ENCODE measurements at regions not wholly inside any gene's neighbourhood (a gene's known extent, or its start where the extent isn't known, plus 50 kb on each side); places are given as distances from the start of the nearest gene placed in this dataset.

GRCh38 chr6:91149246-91149955 is 562.5 kb upstream of the MAP3K7 start:
- TF ChIP-seq CTCF (IDR thresholded peaks at IDR 0.05): no peak
- H3K27me3 ChIP-seq (ENCODE audit: low read depth): no peaks in the 10 kb centered on the region
- intact Hi-C loops (cut with DNase I): no loop called here
- ATAC-seq (no peak), DNase-seq (no peak)
- no peaks in the 10 kb centered on the region for H3K36me3 ChIP-seq
- H3K27ac ChIP-seq: no peak overlapping the region
- H3K9me3 ChIP-seq: no peaks in the 10 kb centered on the region
- no peaks in the 10 kb centered on the region for H3K4me1 ChIP-seq
- no peak overlapping the region for H3K4me3 ChIP-seq

- DNase-seq: no peak
- Histone ChIP-seq H3K27me3 (ENCODE audit: low read depth) (no peaks in the 10 kb centered on the region), H3K4me3 (no peak overlapping the region), H3K4me1 (no peaks in the 10 kb centered on the region), H3K36me3 (no peaks in the 10 kb centered on the region), H3K27ac (no peak overlapping the region), H3K9me3 (no peaks in the 10 kb centered on the region)
- intact Hi-C loops (cut with DNase I): no loop called here
- ATAC-seq: no peak
- no peak for TF ChIP-seq CTCF (IDR thresholded peaks at IDR 0.05)
Measured at GRCh38 chr6:91144126-91144525, 557.3 kb upstream of the MAP3K7 start.

- H3K27ac ChIP-seq: no peak overlapping the region
- no peaks in the 10 kb centered on the region for H3K9me3 ChIP-seq
- intact Hi-C loops (cut with DNase I): no loop called here
- H3K27me3 ChIP-seq (ENCODE audit: low read depth): no peaks in the 10 kb centered on the region
- ATAC-seq (no peak), DNase-seq (no peak)
- no peak overlapping the region for H3K4me3 ChIP-seq
- TF ChIP-seq CTCF (IDR thresholded peaks at IDR 0.05): no peak
- no peaks in the 10 kb centered on the region for H3K36me3 ChIP-seq
- no peaks in the 10 kb centered on the region for H3K4me1 ChIP-seq
Measured at GRCh38 chr6:91142154-91142553, 555.3 kb upstream of the MAP3K7 start.

- no peak for ATAC-seq
- no peak overlapping the region for H3K4me3 ChIP-seq
- DNase-seq: no peak
- no peaks in the 10 kb centered on the region for H3K27me3 ChIP-seq (ENCODE audit: low read depth)
- no peak for TF ChIP-seq CTCF (IDR thresholded peaks at IDR 0.05)
- no peaks in the 10 kb centered on the region for H3K36me3 ChIP-seq
- H3K4me1 ChIP-seq: no peaks in the 10 kb centered on the region
- intact Hi-C loops (cut with DNase I): no loop called here
- H3K27ac ChIP-seq: no peak overlapping the region
- no peaks in the 10 kb centered on the region for H3K9me3 ChIP-seq
Measured at GRCh38 chr6:91141346-91141745, 554.5 kb upstream of the MAP3K7 start.

- Histone ChIP-seq H3K4me3 (no peak overlapping the region), H3K9me3 (no peaks in the 10 kb centered on the region), H3K27me3 (ENCODE audit: low read depth) (no peaks in the 10 kb centered on the region), H3K27ac (no peak overlapping the region), H3K36me3 (no peaks in the 10 kb centered on the region), H3K4me1 (no peaks in the 10 kb centered on the region)
- DNase-seq: no peak
- ATAC-seq: no peak
- intact Hi-C loops (cut with DNase I): no loop called here
- no peak for TF ChIP-seq CTCF (IDR thresholded peaks at IDR 0.05)
Measured at GRCh38 chr6:91140449-91140848, 553.6 kb upstream of the MAP3K7 start.

All from lower lobe of right lung (tissue), 2 donors.